ENCODE measurements at regions not wholly inside any gene's neighbourhood (a gene's known extent, or its start where the extent isn't known, plus 50 kb on each side); places are given as distances from the start of the nearest gene placed in this dataset.
"Not testable (repeated sequence)": the region's sequence is repeated elsewhere in the genome, so short reads cannot be mapped to it uniquely, and the experiment has no call there.

DNA sequence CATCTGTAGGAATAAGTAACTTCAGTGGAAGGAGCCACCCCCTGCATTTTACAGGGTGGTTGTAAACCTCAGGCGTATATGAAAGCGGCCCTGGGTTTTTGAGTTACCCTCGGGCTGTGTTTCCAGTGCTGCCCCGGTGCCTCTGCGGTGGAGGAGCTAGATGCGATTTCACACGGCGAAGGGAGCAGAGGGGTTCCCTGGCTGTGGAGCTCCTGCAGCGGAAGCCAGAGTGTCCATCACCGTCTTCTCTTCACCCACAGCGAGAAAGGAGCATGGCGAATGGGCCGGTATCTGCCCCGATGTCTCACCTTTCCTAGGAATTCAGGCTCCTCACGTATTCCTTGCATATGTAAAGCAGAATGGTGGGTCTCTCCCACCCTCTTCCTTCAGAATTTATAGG, 253.6 kb downstream of the THBS2 start:
- ATAC-seq: no peak

- ATAC-seq: no peak
These were observed 254.3 kb downstream of the THBS2 start for GRCh38 chr6:168999392-168999791.

GRCh38 chr6:168996356-168996625, 257.4 kb downstream of the THBS2 start:
- no peak for ATAC-seq

DNA sequence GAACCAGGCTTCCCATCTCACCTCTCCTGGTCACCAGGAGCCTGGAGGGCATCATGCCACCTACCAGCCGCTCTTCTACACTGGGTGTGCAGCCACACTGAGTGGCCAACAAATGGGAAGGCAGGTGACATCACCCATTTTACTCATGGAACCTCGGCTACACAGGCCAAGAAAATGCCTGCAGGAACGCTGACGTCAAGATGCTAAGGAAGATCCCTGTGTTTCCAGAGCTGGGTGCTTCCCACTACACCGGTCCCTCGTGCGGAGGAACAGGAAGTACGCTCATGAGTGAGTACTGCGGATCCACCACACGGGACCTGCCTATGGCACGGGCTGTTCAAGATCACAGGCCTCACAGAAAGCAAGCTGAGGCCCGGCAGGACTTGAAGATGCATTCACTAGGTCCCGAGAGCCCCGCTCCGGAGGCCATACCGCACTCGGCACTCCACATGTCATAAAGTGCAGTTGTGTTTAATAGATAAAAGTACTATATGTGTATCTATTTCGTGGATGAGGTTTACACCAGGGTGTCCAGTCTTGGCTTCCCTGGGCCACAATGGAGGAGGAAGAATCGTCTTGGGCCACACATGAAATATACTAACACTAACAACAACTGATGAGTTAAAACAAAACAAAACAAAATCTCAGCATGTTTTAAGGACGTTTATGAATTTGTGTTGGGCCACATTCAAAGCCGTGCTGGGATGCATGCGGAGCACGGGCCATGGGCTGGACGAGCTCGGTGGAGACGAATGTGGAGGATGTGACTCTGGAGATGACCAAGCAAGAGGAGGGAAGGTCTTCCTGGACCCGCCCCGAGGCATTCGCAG, 257.9 kb downstream of the THBS2 start:
- ATAC-seq: no peak

GRCh38 chr6:168994956-168995355, 258.7 kb downstream of the THBS2 start:
- no peak for ATAC-seq

GRCh38 chr6:168992446-168993144, 261.1 kb downstream of the THBS2 start:
- no peak for ATAC-seq

DNA sequence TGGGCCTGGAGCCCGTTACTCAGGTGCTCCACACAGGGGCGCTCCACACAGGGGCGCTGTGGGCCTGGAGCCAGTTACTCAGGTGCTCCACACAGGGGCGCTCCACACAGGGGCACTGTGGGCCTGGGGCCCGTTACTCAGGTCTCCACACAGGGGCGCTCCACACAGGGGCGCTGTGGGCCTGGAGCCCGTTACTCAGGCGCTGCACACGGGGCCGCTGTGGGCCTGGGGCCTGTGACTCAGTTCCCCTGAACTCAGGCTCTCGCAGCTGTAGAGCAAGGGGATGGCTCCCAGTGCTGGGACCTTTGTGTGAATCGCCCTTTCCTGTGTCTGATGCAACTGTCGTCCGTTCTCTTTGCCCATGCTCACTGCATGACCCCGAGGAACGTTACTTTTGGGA, 262.0 kb downstream of the THBS2 start:
- not testable (repeated sequence) for ATAC-seq

DNA sequence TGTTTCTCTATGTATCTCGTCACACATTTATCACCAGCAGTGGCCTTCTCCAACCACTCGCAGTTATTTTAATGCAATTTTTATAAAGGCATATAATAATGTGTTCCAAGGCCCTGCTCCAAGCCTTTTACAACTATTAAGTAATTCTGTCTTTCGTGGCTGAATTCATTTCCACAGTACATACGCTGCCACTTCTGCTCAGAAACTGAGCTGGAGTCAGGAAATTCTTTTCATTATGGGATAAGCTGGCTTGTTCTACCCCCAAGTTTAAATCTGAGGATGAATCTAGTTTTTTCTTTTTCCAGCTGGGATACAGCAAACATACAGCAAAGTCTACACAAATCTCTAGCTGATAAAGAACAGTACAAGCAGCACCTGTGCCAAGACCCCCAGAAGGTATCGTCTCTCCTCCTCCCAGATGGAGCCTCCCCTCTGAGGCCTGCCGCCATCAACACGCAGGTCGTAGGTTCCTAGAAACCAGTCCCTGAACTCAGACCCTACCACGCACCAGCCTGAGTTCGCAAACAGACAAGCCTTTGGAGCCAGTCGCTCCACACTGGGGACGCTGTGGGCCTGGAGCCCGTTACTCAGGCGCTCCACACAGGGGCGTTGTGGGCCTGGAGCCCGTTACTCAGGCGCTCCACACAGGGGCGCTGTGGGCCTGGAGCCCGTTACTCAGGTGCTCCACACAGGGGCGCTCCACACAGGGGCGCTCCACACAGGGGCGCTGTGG, 263.5 kb downstream of the THBS2 start:
- no peak for ATAC-seq

DNA sequence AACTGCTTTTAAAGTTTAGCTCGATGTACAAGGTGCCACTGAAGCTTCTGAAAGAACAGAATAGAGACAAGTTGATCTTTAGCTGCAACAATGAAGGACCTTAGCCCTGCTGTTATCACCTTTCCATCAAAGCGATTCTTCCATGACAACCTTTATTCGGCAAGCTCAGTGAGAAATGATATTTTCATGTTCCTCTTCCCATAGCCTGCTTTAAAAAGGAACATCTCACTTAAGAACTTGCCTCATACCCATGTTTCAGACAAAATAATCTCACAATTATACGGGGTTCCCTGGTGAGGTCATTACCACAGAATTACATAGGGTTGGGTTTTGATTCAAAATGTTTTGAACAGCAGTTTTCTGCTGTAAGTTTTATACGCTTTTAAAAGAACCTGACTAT, 264.2 kb downstream of the THBS2 start:
- no peak for ATAC-seq

- no peak for ATAC-seq
These were observed 264.8 kb downstream of the THBS2 start for GRCh38 chr6:168988801-168989200.

GRCh38 chr6:168988280-168988679, 265.4 kb downstream of the THBS2 start:
- ATAC-seq: no peak

GRCh38 chr6:168985705-168986104, 267.9 kb downstream of the THBS2 start:
- ATAC-seq: no peak

DNA sequence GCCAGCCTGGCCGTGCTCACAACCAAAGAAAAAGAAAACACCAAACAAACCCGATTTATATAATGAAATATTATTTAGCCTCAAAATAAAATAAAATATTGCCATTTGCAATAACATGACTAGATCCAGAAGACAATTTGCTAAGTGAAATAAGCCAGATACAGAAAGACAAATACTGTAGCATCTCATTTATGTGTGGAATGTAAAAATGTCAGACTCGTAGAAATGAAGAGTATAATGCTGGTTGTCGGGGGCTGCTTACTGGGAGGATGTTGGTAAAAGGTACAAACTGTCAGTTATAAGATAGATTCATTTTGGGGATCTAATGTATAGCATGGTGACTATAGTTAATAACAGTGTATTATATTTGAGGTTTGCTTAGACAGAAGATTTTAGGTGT, 269.7 kb downstream of the THBS2 start:
- ATAC-seq: no peak

DNA sequence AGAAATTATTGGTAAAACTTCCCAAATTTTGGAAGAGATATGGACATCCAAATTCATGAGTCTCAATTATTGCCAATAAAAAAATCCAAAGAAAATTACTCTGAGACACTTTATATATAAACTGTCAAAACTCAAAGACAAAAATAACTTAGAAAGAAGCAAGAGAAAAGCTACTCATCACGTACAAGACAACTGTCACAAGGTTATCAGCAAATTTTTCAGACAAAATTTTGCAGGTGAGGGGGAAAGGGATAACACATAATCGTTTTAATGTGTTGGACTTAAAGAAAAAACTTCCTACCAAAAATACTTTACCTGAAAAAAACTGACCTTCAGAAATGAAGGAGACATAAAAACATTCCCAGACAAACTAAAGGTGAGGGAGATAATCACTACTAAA, 272.5 kb downstream of the THBS2 start:
- no peak for ATAC-seq

- ATAC-seq: no peak
These were observed 274.4 kb downstream of the THBS2 start for GRCh38 chr6:168979254-168979653.

- ATAC-seq: no peak
These were observed 281.5 kb downstream of the THBS2 start for GRCh38 chr6:168972128-168972527.

DNA sequence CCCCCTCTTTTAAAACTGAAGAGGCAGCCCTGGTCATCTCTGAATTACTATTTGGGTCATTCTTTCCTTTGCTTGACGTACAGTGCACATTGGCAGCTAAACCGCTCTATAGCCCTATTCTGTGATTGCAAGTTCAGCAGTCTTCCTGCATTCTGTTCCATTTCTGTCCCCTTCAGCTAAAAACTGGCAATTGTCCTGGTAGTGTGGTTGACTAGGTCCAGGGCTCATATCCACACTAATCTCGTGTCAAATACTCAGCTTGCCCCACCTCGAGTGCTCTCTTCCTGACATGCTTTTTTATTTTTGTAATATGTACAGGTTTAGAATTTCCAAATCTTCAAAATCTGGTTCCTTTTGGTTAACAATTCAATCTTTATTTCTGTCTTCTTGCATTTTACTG, 282.1 kb downstream of the THBS2 start:
- ATAC-seq: no peak

DNA sequence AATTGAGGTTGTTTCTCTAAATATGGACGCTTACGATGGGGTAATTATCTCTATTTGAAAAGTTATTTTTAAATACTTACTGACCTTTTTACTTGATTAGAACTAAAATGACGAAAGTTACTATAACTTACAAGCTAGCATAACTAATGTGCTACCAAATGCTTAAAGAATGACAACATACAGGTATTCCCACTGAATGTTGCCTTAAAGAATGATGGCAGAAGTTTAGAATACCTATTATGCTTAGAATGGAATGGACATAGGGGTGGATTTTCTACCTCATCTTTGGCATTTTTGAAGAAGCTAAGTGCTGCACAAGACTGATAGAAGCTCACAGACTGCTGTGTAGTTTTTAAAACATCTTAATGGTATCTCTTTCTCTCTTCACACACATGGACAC, 284.8 kb downstream of the THBS2 start:
- no peak for ATAC-seq

GRCh38 chr6:168968228-168968627, 285.4 kb downstream of the THBS2 start:
- peak in 1 of 2 donors; percentile 45 for ATAC-seq

- no peak for ATAC-seq
These were observed 286.2 kb downstream of the THBS2 start for GRCh38 chr6:168967281-168967925.

- no peak for ATAC-seq
These were observed 289.4 kb downstream of the THBS2 start for GRCh38 chr6:168964138-168964835.

DNA sequence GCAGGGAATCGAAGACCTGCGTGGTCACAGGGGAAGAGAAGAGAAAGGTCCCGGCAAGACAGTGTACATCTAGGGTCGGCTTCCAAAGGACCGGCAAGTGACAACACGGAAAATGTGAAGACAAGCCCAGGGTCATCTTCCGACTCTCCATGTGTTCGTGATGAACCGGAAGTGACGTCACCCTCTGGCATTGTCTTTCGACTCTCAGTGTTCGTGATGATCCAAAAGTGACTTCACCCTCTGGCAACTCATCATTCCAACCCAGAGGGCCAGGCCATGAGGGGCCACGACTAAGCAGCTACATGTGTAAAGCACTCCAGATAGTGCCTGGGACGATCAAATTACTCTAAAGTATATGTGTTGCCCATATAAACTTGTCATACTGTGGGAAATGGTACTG, 290.8 kb downstream of the THBS2 start:
- ATAC-seq: no peak

- no peak for ATAC-seq
These were observed 292.4 kb downstream of the THBS2 start for GRCh38 chr6:168961264-168961656.

All from activated CD4-positive, CD25-positive, alpha-beta regulatory T cell treated with anti-CD3 and anti-CD28 coated beads, Interleukin-2, amount 50 U/mL, for 24 hours (primary cell).